ENCODE measurements at regions not wholly inside any gene's neighbourhood (a gene's known extent, or its start where the extent isn't known, plus 50 kb on each side); places are given as distances from the start of the nearest gene placed in this dataset.

GRCh38 chr3:124577494-124578167 is 152.6 kb upstream of the UMPS start:
- H3F3A ChIP-seq (ENCODE audit: control insufficient read depth, insufficient read depth) = no peaks in the 10 kb centered on the region
- H3K36me3 ChIP-seq (ENCODE audit: control insufficient read depth, low read length) = no peaks in the 10 kb centered on the region
- no peak overlapping the region for H3K4me2 ChIP-seq (ENCODE audit: low read length)
- H3K9me3 ChIP-seq (ENCODE audit: control insufficient read depth, insufficient read depth, low read length) = no peaks in the 10 kb centered on the region
- no peaks in the 10 kb centered on the region for H3K4me1 ChIP-seq (ENCODE audit: control insufficient read depth, low read length)
- H3K27ac ChIP-seq (ENCODE audit: low read depth, low read length) = no peak overlapping the region
- TF ChIP-seq CTCF (IDR thresholded peaks at IDR 0.05; ENCODE audit: low read depth, low read length, poor library complexity, severe bottlenecking) (no peak), EZH2phosphoT487 (IDR thresholded peaks at IDR 0.05; ENCODE audit: borderline replicate concordance, low read length) (no peak)
- H3K9me2 ChIP-seq (replicated peaks; ENCODE audit: control insufficient read depth, low read length) = no peaks in the 10 kb centered on the region
- no peaks in the 10 kb centered on the region for H3K79me2 ChIP-seq (ENCODE audit: control insufficient read depth, low read length)
- no peaks in the 10 kb centered on the region for H3K27me3 ChIP-seq (ENCODE audit: control insufficient read depth, low read length)
- H4K20me1 ChIP-seq (ENCODE audit: control insufficient read depth, insufficient read depth, low read depth, low read length) = no peaks in the 10 kb centered on the region
- H3K4me3 ChIP-seq (ENCODE audit: low read length) = no peak overlapping the region

GRCh38 chr3:124579641-124580040 is 150.6 kb upstream of the UMPS start:
- Histone ChIP-seq H3K9me3 (ENCODE audit: control insufficient read depth, insufficient read depth, low read length) (no peaks in the 10 kb centered on the region), H3K4me2 (ENCODE audit: low read length) (no peak overlapping the region), H3K27me3 (ENCODE audit: control insufficient read depth, low read length) (no peaks in the 10 kb centered on the region), H3K4me3 (ENCODE audit: low read length) (no peak overlapping the region), H3K4me1 (ENCODE audit: control insufficient read depth, low read length) (no peaks in the 10 kb centered on the region), H3K9me2 (replicated peaks; ENCODE audit: control insufficient read depth, low read length) (no peaks in the 10 kb centered on the region), H3K79me2 (ENCODE audit: control insufficient read depth, low read length) (no peaks in the 10 kb centered on the region), H4K20me1 (ENCODE audit: control insufficient read depth, insufficient read depth, low read depth, low read length) (no peaks in the 10 kb centered on the region), H3K36me3 (ENCODE audit: control insufficient read depth, low read length) (no peaks in the 10 kb centered on the region), H3K27ac (ENCODE audit: low read depth, low read length) (no peak overlapping the region), H3F3A (ENCODE audit: control insufficient read depth, insufficient read depth) (no peaks in the 10 kb centered on the region)
- TF ChIP-seq EZH2phosphoT487 (IDR thresholded peaks at IDR 0.05; ENCODE audit: borderline replicate concordance, low read length) (no peak), CTCF (IDR thresholded peaks at IDR 0.05; ENCODE audit: low read depth, low read length, poor library complexity, severe bottlenecking) (no peak)

- Histone ChIP-seq H3K4me3 (ENCODE audit: low read length) (no peak overlapping the region), H3K27ac (ENCODE audit: low read depth, low read length) (no peak overlapping the region), H3K9me2 (replicated peaks; ENCODE audit: control insufficient read depth, low read length) (no peaks in the 10 kb centered on the region), H4K20me1 (ENCODE audit: control insufficient read depth, insufficient read depth, low read depth, low read length) (no peaks in the 10 kb centered on the region), H3K4me1 (ENCODE audit: control insufficient read depth, low read length) (no peaks in the 10 kb centered on the region), H3K9me3 (ENCODE audit: control insufficient read depth, insufficient read depth, low read length) (no peaks in the 10 kb centered on the region), H3K27me3 (ENCODE audit: control insufficient read depth, low read length) (0 out of 2 replicates have a peak, but pooled peaks cover 2% of the 10 kb centered on the region), H3K79me2 (ENCODE audit: control insufficient read depth, low read length) (no peaks in the 10 kb centered on the region), H3K36me3 (ENCODE audit: control insufficient read depth, low read length) (no peaks in the 10 kb centered on the region), H3K4me2 (ENCODE audit: low read length) (no peak overlapping the region), H3F3A (ENCODE audit: control insufficient read depth, insufficient read depth) (no peaks in the 10 kb centered on the region)
- TF ChIP-seq CTCF (IDR thresholded peaks at IDR 0.05; ENCODE audit: low read depth, low read length, poor library complexity, severe bottlenecking) (no peak), EZH2phosphoT487 (IDR thresholded peaks at IDR 0.05; ENCODE audit: borderline replicate concordance, low read length) (no peak)
These were observed 148.1 kb upstream of the UMPS start for GRCh38 chr3:124582196-124582595.

Data from DOHH2 (cell line).